H1 (cell line): ENCODE measurements at regions not wholly inside any gene's neighbourhood (a gene's known extent, or its start where the extent isn't known, plus 50 kb on each side); places are given as distances from the start of the nearest gene placed in this dataset.

Source experiments
- CTCF ChIA-PET: fragments of 300-600 bp; sonication (Branson Sonifier 250); formaldehyde crosslinking; loops from one replicate; lab custom pipeline; 2021; ENCODE audit not compliant: partially characterized antibody; lab: Charles Lee
- POLR2A ChIA-PET: fragments of 300-600 bp; sonication (Branson Sonifier 250); formaldehyde crosslinking; loops from one replicate; lab custom pipeline; 2021; ENCODE audit warnings: inconsistent platforms; ENCODE audit not compliant: partially characterized antibody; lab: Charles Lee
- DNase-seq, 2 experiments: peaks; one replicate each; pipeline versions ENCODE4 v3.0.0 to v3.0.0-alpha.2; 2010 to 2022; ENCODE audit warnings: low spot score in 2 of 2, low read depth in 1 of 2, mixed read lengths in 1 of 2
- FAIRE-seq: peaks from 2 replicates; lab custom pipeline; 2011; peaks lifted over from hg19 to GRCh38; lab: Jason Lieb, UNC
- H2AFZ ChIP-seq: 2 replicates; pipeline ENCODE4 v1.8.1; 2012; ENCODE audit warnings: low read length, inconsistent platforms
- H2AK5ac ChIP-seq: 2 replicates; pipeline ENCODE4 v1.6.1; 2013; ENCODE audit warnings: low read depth, low read length
- H2BK120ac ChIP-seq: replicated peaks from 2 replicates; pipeline ENCODE3; 2013; ENCODE audit warnings: low read depth, low read length, inconsistent platforms
- H2BK12ac ChIP-seq: 2 replicates; pipeline ENCODE4 v1.6.1; 2013; ENCODE audit warnings: low read depth, low read length
- H2BK15ac ChIP-seq: 2 replicates; pipeline ENCODE4 v1.6.1; 2013; ENCODE audit warnings: low read length
- H2BK20ac ChIP-seq: 2 replicates; pipeline ENCODE4 v1.6.1; 2013; ENCODE audit warnings: low read length
- H2BK5ac ChIP-seq: 2 replicates; pipeline ENCODE4 v1.6.1; 2013; ENCODE audit warnings: low read depth, low read length
- H3K14ac ChIP-seq: 2 replicates; pipeline ENCODE4 v1.6.1; 2013; ENCODE audit warnings: inconsistent platforms; ENCODE audit not compliant: insufficient read length
- H3K18ac ChIP-seq: 2 replicates; pipeline ENCODE4 v1.6.1; 2013; ENCODE audit warnings: low read length; ENCODE audit errors: extremely low read depth
- H3K23ac ChIP-seq: 2 replicates; pipeline ENCODE4 v1.6.1; 2013; ENCODE audit warnings: inconsistent platforms; ENCODE audit not compliant: insufficient read length
- H3K23me2 ChIP-seq: 2 replicates; pipeline ENCODE4 v1.6.1; 2013; ENCODE audit warnings: low read depth, low read length
- H3K27ac ChIP-seq: 2 replicates; pipeline ENCODE4 v1.6.1; 2011; ENCODE audit warnings: low read depth, low read length, inconsistent platforms
- H3K27me3 ChIP-seq, 4 experiments: replicated peaks in 1 of 4; 1 replicate in 1 of 4; 2 replicates in 3 of 4; pipeline versions ENCODE4 v1.6.1 to v1.8.1; 2011 to 2013; ENCODE audit warnings: low read length in 3 of 4, mild to moderate bottlenecking in 3 of 4, inconsistent platforms in 2 of 4, mixed read lengths in 2 of 4, moderate library complexity in 1 of 4; ENCODE audit not compliant: control insufficient read depth in 3 of 4, insufficient read depth in 3 of 4; ENCODE audit errors: extremely low read depth in 1 of 4
- H3K36me3 ChIP-seq, 4 experiments: 2 replicates each; pipeline versions ENCODE4 v1.6.1 to v1.8.1; 2011 to 2013; ENCODE audit warnings: mild to moderate bottlenecking in 4 of 4, low read length in 3 of 4, moderate library complexity in 2 of 4, control low read depth in 1 of 4, inconsistent platforms in 1 of 4; ENCODE audit not compliant: insufficient read depth in 4 of 4, control insufficient read depth in 2 of 4
- H3K4ac ChIP-seq: replicated peaks from 2 replicates; pipeline ENCODE3; 2013; ENCODE audit warnings: low read length, low read depth, mixed read lengths, inconsistent platforms; ENCODE audit not compliant: insufficient read length
- H3K4me1 ChIP-seq, 4 experiments: replicated peaks in 1 of 4; 1 replicate in 1 of 4; 2 replicates in 3 of 4; pipeline versions ENCODE4 v1.6.1 to v1.8.1; 2011 to 2013; ENCODE audit warnings: low read length in 3 of 4, inconsistent platforms in 2 of 4, mixed read lengths in 1 of 4; ENCODE audit not compliant: insufficient read depth in 4 of 4, control insufficient read depth in 3 of 4
- H3K4me2 ChIP-seq, 2 experiments: 2 replicates each; pipeline versions ENCODE4 v1.6.1 to v1.8.1; 2011 to 2013; ENCODE audit warnings: low read depth in 2 of 2, low read length in 2 of 2, control low read depth in 1 of 2, inconsistent platforms in 1 of 2, mild to moderate bottlenecking in 1 of 2; ENCODE audit not compliant: insufficient read depth in 1 of 2
- H3K4me3 ChIP-seq, 4 experiments: fragments of 200-600, 300-600 bp in 1 of 4; sonication (generic), shearing (Covaris generic), sonication (Bioruptor Twin) in 1 of 4; 2 replicates each; pipeline versions ENCODE4 v1.5.1 to v1.8.1; 2011 to 2016; ENCODE audit warnings: low read length in 4 of 4, low read depth in 3 of 4, control low read depth in 2 of 4, inconsistent platforms in 2 of 4, mild to moderate bottlenecking in 2 of 4, mixed read lengths in 1 of 4, moderate library complexity in 1 of 4; ENCODE audit not compliant: insufficient read depth in 2 of 4; ENCODE audit errors: extremely low read depth in 1 of 4
- H3K56ac ChIP-seq: replicated peaks from 2 replicates; pipeline ENCODE3; 2013; ENCODE audit warnings: low read depth, mild to moderate bottlenecking, mixed read lengths, low read length, inconsistent platforms; ENCODE audit not compliant: insufficient read length
- H3K79me1 ChIP-seq: 2 replicates; pipeline ENCODE4 v1.6.1; 2013; ENCODE audit warnings: low read depth, low read length, control low read depth
- H3K79me2 ChIP-seq, 2 experiments: 2 replicates each; pipeline versions ENCODE4 v1.6.1 to v1.8.1; 2012 to 2013; ENCODE audit warnings: low read length in 2 of 2, mild to moderate bottlenecking in 2 of 2, inconsistent platforms in 1 of 2; ENCODE audit not compliant: insufficient read depth in 2 of 2, control insufficient read depth in 1 of 2
- H3K9ac ChIP-seq, 4 experiments: replicated peaks in 1 of 4; 1 replicate in 1 of 4; 2 replicates in 3 of 4; pipeline versions ENCODE4 v1.6.1 to v1.8.1; 2011 to 2013; ENCODE audit warnings: low read depth in 3 of 4, low read length in 3 of 4, control low read depth in 2 of 4, mild to moderate bottlenecking in 2 of 4, moderate library complexity in 2 of 4, inconsistent platforms in 1 of 4; ENCODE audit errors: extremely low read depth in 1 of 4
- H3K9me3 ChIP-seq, 2 experiments: 2 replicates each; pipeline versions ENCODE4 v1.6.1 to v1.8.1; 2012 to 2013; ENCODE audit warnings: mild to moderate bottlenecking in 2 of 2, moderate library complexity in 2 of 2, control low read depth in 1 of 2, inconsistent platforms in 1 of 2, low read depth in 1 of 2, low read length in 1 of 2, mixed read lengths in 1 of 2; ENCODE audit not compliant: insufficient read depth in 2 of 2
- H4K20me1 ChIP-seq, 2 experiments: replicated peaks in 1 of 2; 2 replicates each; pipeline versions ENCODE3 to v1.8.1; 2011 to 2013; ENCODE audit warnings: inconsistent platforms in 2 of 2, low read length in 2 of 2, mild to moderate bottlenecking in 1 of 2; ENCODE audit not compliant: insufficient read depth in 2 of 2, control insufficient read depth in 1 of 2
- H4K5ac ChIP-seq: 2 replicates; pipeline ENCODE4 v1.6.1; 2013; ENCODE audit warnings: low read length, low read depth, mixed read lengths, inconsistent platforms; ENCODE audit not compliant: insufficient read length
- H4K8ac ChIP-seq: 2 replicates; pipeline ENCODE4 v1.8.0; 2013; ENCODE audit warnings: mild to moderate bottlenecking, moderate library complexity, low read length, inconsistent platforms; ENCODE audit not compliant: insufficient read depth; ENCODE audit errors: extremely low read depth
- H4K91ac ChIP-seq: replicated peaks from 2 replicates; pipeline ENCODE3; 2013; ENCODE audit warnings: low read length, mixed read lengths, inconsistent platforms; ENCODE audit not compliant: insufficient read length
- CEBPB ChIP-seq: IDR thresholded peaks from 2 replicates; pipeline ENCODE4 v1.6.1; 2012; ENCODE audit warnings: low read depth, low read length
- CTBP2 ChIP-seq: IDR thresholded peaks from 2 replicates; pipeline ENCODE4 v1.7.0; 2011; ENCODE audit warnings: borderline replicate concordance, mild to moderate bottlenecking, moderate library complexity, mixed read lengths, low read length; ENCODE audit not compliant: insufficient read depth, insufficient read length
- E2F6 ChIP-seq: IDR thresholded peaks from 2 replicates; pipeline ENCODE4 v1.6.1; 2012; ENCODE audit warnings: inconsistent platforms
- JUND ChIP-seq: IDR thresholded peaks from 2 replicates; pipeline ENCODE4 v1.6.1; 2011; ENCODE audit warnings: mild to moderate bottlenecking, improper control_type of control experiment, low read length
- KDM1A ChIP-seq: fragments of 200-600, 300-600 bp; sonication (generic); IDR thresholded peaks from 2 replicates; pipeline ENCODE4 v1.7.1; 2016; ENCODE audit warnings: mild to moderate bottlenecking, low read length, borderline replicate concordance
- RFX5 ChIP-seq: IDR thresholded peaks from 2 replicates; pipeline ENCODE4 v1.6.1; 2011; ENCODE audit warnings: low read depth, low read length, improper control_type of control experiment, borderline replicate concordance
- RNF2 ChIP-seq: fragments of 200-900, 300-1000 bp; sonication (generic); IDR thresholded peaks from 2 replicates; pipeline ENCODE4 v1.7.1; 2016; ENCODE audit warnings: borderline replicate concordance, low read depth, mild to moderate bottlenecking, antibody characterized with exemption, low read length; ENCODE audit not compliant: poor library complexity, severe bottlenecking; ENCODE audit errors: missing control alignments
- SIN3A ChIP-seq, 2 experiments: IDR thresholded peaks in 1 of 2; conservative IDR thresholded peaks in 1 of 2; 2 replicates each; pipeline ENCODE4 v1.6.1; 2011 to 2012; ENCODE audit warnings: low read length in 2 of 2, improper control_type of control experiment in 1 of 2, low read depth in 1 of 2, mild to moderate bottlenecking in 1 of 2
- TAF1 ChIP-seq: IDR thresholded peaks from 2 replicates; pipeline ENCODE4 v1.6.1; 2011; ENCODE audit warnings: mild to moderate bottlenecking, low read depth, low read length
- WGBS, 2 experiments: shearing (Covaris generic) in 1 of 2; methylation state at CpG; one replicate each; pipeline versions ENCODE4 v1.1.6 to v1.1.7; 2013 to 2015; ENCODE audit warnings: low lambda C conversion rate in 2 of 2, mixed read lengths in 2 of 2, inconsistent platforms in 1 of 2, low coverage in 1 of 2, missing lambda C conversion rate in 1 of 2; ENCODE audit not compliant: insufficient replicate concordance in 2 of 2, insufficient coverage in 1 of 2, insufficient read length in 1 of 2; ENCODE audit errors: extremely low coverage in 1 of 2, missing lambda C conversion rate in 1 of 2; 5-methylcytosine and 5-hydroxymethylcytosine counted together

DNA sequence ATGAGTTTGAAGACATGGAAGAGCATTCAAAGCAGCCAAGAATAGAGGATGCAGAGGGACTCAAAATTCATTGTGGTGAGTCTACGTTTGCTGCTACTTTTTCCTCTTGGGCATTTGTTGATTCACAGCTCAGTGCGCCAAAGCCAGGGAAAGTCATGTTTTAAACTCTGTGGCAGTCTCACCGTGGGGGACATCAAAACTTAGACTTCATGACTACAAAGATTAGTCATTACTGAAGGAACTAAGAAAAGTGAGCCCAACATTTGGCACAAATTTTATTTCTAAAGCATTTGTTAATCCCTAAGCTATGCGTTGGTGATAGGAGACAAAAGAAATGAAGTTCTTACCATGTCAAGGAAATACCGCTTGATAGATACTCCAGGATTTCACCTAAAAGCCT lies 73.7 kb upstream of the MTAP start:
- no peak overlapping the region for H3K4me3 ChIP-seq
- no peak overlapping the region for H3K4me2 ChIP-seq
- H3K79me2 ChIP-seq: no peaks in the 10 kb centered on the region
- H2AFZ ChIP-seq: no peak overlapping the region
- no peak overlapping the region for H3K18ac ChIP-seq
- H4K20me1 ChIP-seq: no peaks in the 10 kb centered on the region
- H2BK12ac ChIP-seq: no peak overlapping the region
- CTCF ChIA-PET: interaction anchor here (0.6 to 2.3 kb wide), 5 partner anchors 8 to 492 kb away, joined by 3 to 16 read pairs (median 4); no protein-coding TSS in a partner anchor
- no peak for FAIRE-seq
- no peak overlapping the region for H4K5ac ChIP-seq
- H2BK20ac ChIP-seq: no peak overlapping the region
- H3K56ac ChIP-seq: no peak overlapping the region
- no peaks in the 10 kb centered on the region for H3K27me3 ChIP-seq
- no peaks in the 10 kb centered on the region for H3K79me1 ChIP-seq
- POLR2A ChIA-PET: no interaction called here
- DNase-seq: no peak
- no peaks in the 10 kb centered on the region for H3K9me3 ChIP-seq
- no peak overlapping the region for H4K91ac ChIP-seq
- no peak overlapping the region for H2BK120ac ChIP-seq
- no peak overlapping the region for H3K23ac ChIP-seq
- H3K36me3 ChIP-seq: no peaks in the 10 kb centered on the region
- no peak overlapping the region for H2BK15ac ChIP-seq
- H3K23me2 ChIP-seq: no peaks in the 10 kb centered on the region; the same call in 1 of the 2 replicates
- no peak overlapping the region for H3K27ac ChIP-seq
- H3K9ac ChIP-seq: no peak overlapping the region
- no peak overlapping the region for H4K8ac ChIP-seq
- no peak overlapping the region for H2BK5ac ChIP-seq
- H3K4ac ChIP-seq: no peak overlapping the region
- H2AK5ac ChIP-seq: no peak overlapping the region
- H3K4me1 ChIP-seq: no peaks in the 10 kb centered on the region
- 85% methylated on average over 5 of the region's 5 CpGs; no CpG with 5 or more reads in 1 of the 2 experiments for WGBS, 2 experiments
- H3K14ac ChIP-seq: no peak overlapping the region
- no peak for TF ChIP-seq TAF1
- no peak for TF ChIP-seq SIN3A (conservative IDR thresholded peaks at IDR 0.05 in 1 of 2, IDR thresholded peaks at IDR 0.05 in 1 of 2; ENCODE audit: low read depth in 1 of 2, low read length in 2 of 2)
- no peak for TF ChIP-seq CEBPB
- TF ChIP-seq JUND: no peak
- TF ChIP-seq RFX5: no peak
- TF ChIP-seq CTBP2: no peak
- TF ChIP-seq KDM1A: no peak
- TF ChIP-seq RNF2: no peak
- TF ChIP-seq E2F6: no peak
